Neural progenitor cell (in vitro differentiated cells): ENCODE measurements at regions not wholly inside any gene's neighbourhood (a gene's known extent, or its start where the extent isn't known, plus 50 kb on each side); places are given as distances from the start of the nearest gene placed in this dataset.

ENCODE experiments used
- DNase-seq: peaks from one replicate; pipeline ENCODE4 v3.0.0-alpha.2; 2016; ENCODE audit warnings: low spot score
- H2AFZ ChIP-seq: fragments of 200-600 bp; sonication (generic); replicated peaks from 2 replicates; pipeline ENCODE4 v1.6.1; 2016; ENCODE audit warnings: antibody characterized with exemption
- H3F3A ChIP-seq: fragments of 200-600 bp; sonication (generic); 2 replicates; pipeline ENCODE4 v1.6.1; 2016; ENCODE audit warnings: antibody characterized with exemption, low read depth
- H3K27ac ChIP-seq: fragments of 200-600 bp; sonication (generic); 2 replicates; pipeline ENCODE4 v1.5.1; 2016; ENCODE audit warnings: mild to moderate bottlenecking
- H3K27me3 ChIP-seq: fragments of 200-600 bp; sonication (generic); 2 replicates; pipeline ENCODE4 v1.6.1; 2016; ENCODE audit warnings: mild to moderate bottlenecking, moderate library complexity
- H3K36me3 ChIP-seq: fragments of 200-600 bp; sonication (generic); 2 replicates; pipeline ENCODE4 v1.5.1; 2016
- H3K4me1 ChIP-seq: fragments of 200-600 bp; sonication (generic); 2 replicates; pipeline ENCODE4 v1.6.1; 2016; ENCODE audit warnings: mixed run types
- H3K4me2 ChIP-seq: fragments of 200-600 bp; sonication (generic); 2 replicates; pipeline ENCODE4 v1.6.1; 2016
- H3K4me3 ChIP-seq: fragments of 200-600 bp; sonication (generic); 2 replicates; pipeline ENCODE4 v1.5.1; 2016
- H3K79me2 ChIP-seq: fragments of 200-600 bp; sonication (generic); 2 replicates; pipeline ENCODE4 v1.6.1; 2016; ENCODE audit warnings: low read depth
- H3K9ac ChIP-seq: fragments of 200-600 bp; sonication (generic); 2 replicates; pipeline ENCODE4 v1.6.1; 2016
- H3K9me3 ChIP-seq: fragments of 200-600 bp; sonication (generic); 2 replicates; pipeline ENCODE4 v1.5.1; 2016; ENCODE audit warnings: low read depth
- H4K20me1 ChIP-seq: fragments of 200-600 bp; sonication (generic); 2 replicates; pipeline ENCODE4 v1.6.1; 2016; ENCODE audit warnings: low read depth
- H3K27ac Mint-ChIP-seq: 3 replicates; pipeline ENCODE4 v1.8.0; 2021; ENCODE audit warnings: mixed read lengths
- H3K27me3 Mint-ChIP-seq: 2 replicates; pipeline ENCODE4 v1.8.0; 2022; ENCODE audit warnings: low read depth, mild to moderate bottlenecking, inconsistent platforms, moderate library complexity, mixed read lengths; ENCODE audit not compliant: insufficient read depth
- H3K36me3 Mint-ChIP-seq: 3 replicates; pipeline ENCODE4 v1.8.0; 2021; ENCODE audit warnings: mixed read lengths
- H3K4me1 Mint-ChIP-seq: 3 replicates; pipeline ENCODE4 v1.8.0; 2021; ENCODE audit warnings: mixed read lengths
- H3K4me3 Mint-ChIP-seq: 3 replicates; pipeline ENCODE4 v1.8.0; 2021; ENCODE audit warnings: mild to moderate bottlenecking, moderate library complexity, mixed read lengths
- H3K9me3 Mint-ChIP-seq: 3 replicates; pipeline ENCODE4 v1.8.0; 2020; ENCODE audit warnings: mixed read lengths
- CTCF ChIP-seq: fragments of 200-600 bp; sonication (generic); IDR thresholded peaks from 2 replicates; pipeline ENCODE4 v1.5.1; 2017; ENCODE audit warnings: antibody characterized with exemption, mild to moderate bottlenecking
- EZH2 ChIP-seq: fragments of 200-600 bp; sonication (generic); IDR thresholded peaks from 2 replicates; pipeline ENCODE4 v1.6.1; 2017; ENCODE audit warnings: antibody characterized with exemption, mild to moderate bottlenecking, moderate library complexity
- EZH2phosphoT487 ChIP-seq: fragments of 200-600 bp; sonication (generic); IDR thresholded peaks from 2 replicates; pipeline ENCODE4 v1.6.1; 2017; ENCODE audit warnings: antibody characterized with exemption

GRCh38 chr5:158413122-158413680 is 554.3 kb upstream of the CLINT1 start:
- Mint-ChIP-seq H3K4me1 (no peaks in the 10 kb centered on the region), H3K36me3 (no peaks in the 10 kb centered on the region), H3K4me3 (no peak overlapping the region), H3K9me3 (no peaks in the 10 kb centered on the region), H3K27ac (no peak overlapping the region), H3K27me3 (no peaks in the 10 kb centered on the region)
- DNase-seq = no peak
- no peak overlapping the region for H3K9ac ChIP-seq
- no peaks in the 10 kb centered on the region for H3F3A ChIP-seq
- H3K4me3 ChIP-seq = no peak overlapping the region
- H3K79me2 ChIP-seq = no peaks in the 10 kb centered on the region
- no peak overlapping the region for H3K4me2 ChIP-seq
- TF ChIP-seq CTCF (no peak), EZH2phosphoT487 (no peak), EZH2 (no peak)
- no peaks in the 10 kb centered on the region for H3K9me3 ChIP-seq
- H3K27me3 ChIP-seq = no peaks in the 10 kb centered on the region
- H2AFZ ChIP-seq = no peak overlapping the region
- no peaks in the 10 kb centered on the region for H3K36me3 ChIP-seq
- H4K20me1 ChIP-seq = no peaks in the 10 kb centered on the region
- no peak overlapping the region for H3K27ac ChIP-seq
- H3K4me1 ChIP-seq = no peaks in the 10 kb centered on the region

GRCh38 chr5:158410976-158411375 is 552.0 kb upstream of the CLINT1 start:
- H3K36me3 Mint-ChIP-seq = no peaks in the 10 kb centered on the region
- DNase-seq = no peak
- H3K27ac ChIP-seq = no peak overlapping the region
- no peaks in the 10 kb centered on the region for H3K4me1 Mint-ChIP-seq
- no peaks in the 10 kb centered on the region for H3K9me3 Mint-ChIP-seq
- H3K27me3 Mint-ChIP-seq = no peaks in the 10 kb centered on the region
- TF ChIP-seq CTCF (no peak), EZH2phosphoT487 (no peak), EZH2 (no peak)
- no peak overlapping the region for H3K9ac ChIP-seq
- H3K27ac Mint-ChIP-seq = no peak overlapping the region
- H2AFZ ChIP-seq = no peak overlapping the region
- H3K9me3 ChIP-seq = no peaks in the 10 kb centered on the region
- no peak overlapping the region for H3K4me3 ChIP-seq
- no peaks in the 10 kb centered on the region for H3K36me3 ChIP-seq
- no peak overlapping the region for H3K4me2 ChIP-seq
- no peaks in the 10 kb centered on the region for H4K20me1 ChIP-seq
- no peaks in the 10 kb centered on the region for H3K27me3 ChIP-seq
- no peaks in the 10 kb centered on the region for H3K79me2 ChIP-seq
- H3F3A ChIP-seq = no peaks in the 10 kb centered on the region
- no peak overlapping the region for H3K4me3 Mint-ChIP-seq
- H3K4me1 ChIP-seq = no peaks in the 10 kb centered on the region

GRCh38 chr5:158409507-158409906 is 550.6 kb upstream of the CLINT1 start:
- Histone ChIP-seq H4K20me1 (no peaks in the 10 kb centered on the region), H3K9me3 (no peaks in the 10 kb centered on the region), H3K79me2 (no peaks in the 10 kb centered on the region), H3K4me1 (no peaks in the 10 kb centered on the region), H3F3A (no peaks in the 10 kb centered on the region), H2AFZ (no peak overlapping the region), H3K4me3 (no peak overlapping the region), H3K4me2 (no peak overlapping the region), H3K36me3 (no peaks in the 10 kb centered on the region), H3K27me3 (no peaks in the 10 kb centered on the region), H3K9ac (no peak overlapping the region), H3K27ac (no peak overlapping the region)
- no peaks in the 10 kb centered on the region for H3K27me3 Mint-ChIP-seq
- H3K4me1 Mint-ChIP-seq = no peaks in the 10 kb centered on the region
- DNase-seq = no peak
- no peak overlapping the region for H3K27ac Mint-ChIP-seq
- TF ChIP-seq CTCF = no peak
- no peak for TF ChIP-seq EZH2
- no peak for TF ChIP-seq EZH2phosphoT487
- no peak overlapping the region for H3K4me3 Mint-ChIP-seq
- H3K9me3 Mint-ChIP-seq = no peaks in the 10 kb centered on the region
- no peaks in the 10 kb centered on the region for H3K36me3 Mint-ChIP-seq

- DNase-seq = no peak
- no peak overlapping the region for H3K4me3 ChIP-seq
- H3K36me3 ChIP-seq = no peaks in the 10 kb centered on the region
- no peaks in the 10 kb centered on the region for H3K4me1 Mint-ChIP-seq
- H3K9me3 ChIP-seq = no peaks in the 10 kb centered on the region
- peaks cover 11% of the 10 kb centered on the region for H3K9me3 Mint-ChIP-seq
- H3K4me3 Mint-ChIP-seq = no peak overlapping the region
- no peaks in the 10 kb centered on the region for H3K27me3 Mint-ChIP-seq
- H3K79me2 ChIP-seq = no peaks in the 10 kb centered on the region
- H3K27ac Mint-ChIP-seq = no peak overlapping the region
- H3K9ac ChIP-seq = no peak overlapping the region
- no peaks in the 10 kb centered on the region for H3K36me3 Mint-ChIP-seq
- no peaks in the 10 kb centered on the region for H4K20me1 ChIP-seq
- H3K27ac ChIP-seq = no peak overlapping the region
- no peak overlapping the region for H3K4me2 ChIP-seq
- no peak overlapping the region for H2AFZ ChIP-seq
- H3K4me1 ChIP-seq = no peaks in the 10 kb centered on the region
- H3F3A ChIP-seq = no peaks in the 10 kb centered on the region
- H3K27me3 ChIP-seq = no peaks in the 10 kb centered on the region
- TF ChIP-seq CTCF = no peak
Measured at GRCh38 chr5:158407824-158408195, 548.9 kb upstream of the CLINT1 start.
